ENCODE measurements at regions not wholly inside any gene's neighbourhood (a gene's known extent, or its start where the extent isn't known, plus 50 kb on each side); places are given as distances from the start of the nearest gene placed in this dataset.

DNA sequence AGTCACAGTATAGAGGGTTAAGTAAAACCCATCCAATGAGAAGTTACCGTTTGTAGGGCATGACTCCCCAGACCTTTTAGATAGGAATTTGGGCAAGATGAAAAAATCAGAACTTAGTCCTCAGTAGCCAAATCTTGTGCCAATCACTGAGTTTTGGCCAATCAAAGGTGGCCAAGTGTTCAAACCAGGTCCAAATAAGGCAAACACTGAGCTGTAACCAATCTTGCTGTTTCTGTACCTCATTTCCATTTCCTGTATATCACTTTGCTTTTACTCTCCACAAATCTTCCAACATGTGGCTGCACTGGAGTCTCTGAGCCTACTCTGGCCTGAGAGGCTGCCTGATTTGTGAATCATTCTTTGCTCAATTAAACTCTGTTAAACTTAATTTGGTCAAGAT, 81.8 kb upstream of the GPR6 start:
- TF ChIP-seq, protein P1, sequence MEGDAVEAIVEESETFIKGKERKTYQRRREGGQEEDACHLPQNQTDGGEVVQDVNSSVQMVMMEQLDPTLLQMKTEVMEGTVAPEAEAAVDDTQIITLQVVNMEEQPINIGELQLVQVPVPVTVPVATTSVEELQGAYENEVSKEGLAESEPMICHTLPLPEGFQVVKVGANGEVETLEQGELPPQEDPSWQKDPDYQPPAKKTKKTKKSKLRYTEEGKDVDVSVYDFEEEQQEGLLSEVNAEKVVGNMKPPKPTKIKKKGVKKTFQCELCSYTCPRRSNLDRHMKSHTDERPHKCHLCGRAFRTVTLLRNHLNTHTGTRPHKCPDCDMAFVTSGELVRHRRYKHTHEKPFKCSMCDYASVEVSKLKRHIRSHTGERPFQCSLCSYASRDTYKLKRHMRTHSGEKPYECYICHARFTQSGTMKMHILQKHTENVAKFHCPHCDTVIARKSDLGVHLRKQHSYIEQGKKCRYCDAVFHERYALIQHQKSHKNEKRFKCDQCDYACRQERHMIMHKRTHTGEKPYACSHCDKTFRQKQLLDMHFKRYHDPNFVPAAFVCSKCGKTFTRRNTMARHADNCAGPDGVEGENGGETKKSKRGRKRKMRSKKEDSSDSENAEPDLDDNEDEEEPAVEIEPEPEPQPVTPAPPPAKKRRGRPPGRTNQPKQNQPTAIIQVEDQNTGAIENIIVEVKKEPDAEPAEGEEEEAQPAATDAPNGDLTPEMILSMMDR (IDR thresholded peaks at IDR 0.05) = no peak
- TF ChIP-seq POLR2A (IDR thresholded peaks at IDR 0.05) = no peak
